Karpas-422 (cell line): ENCODE measurements at regions not wholly inside any gene's neighbourhood (a gene's known extent, or its start where the extent isn't known, plus 50 kb on each side); places are given as distances from the start of the nearest gene placed in this dataset.
"Not testable (repeated sequence)": the region's sequence is repeated elsewhere in the genome, so short reads cannot be mapped to it uniquely, and the experiment has no call there.

Experiments
- DNase-seq: peaks from one replicate; pipeline ENCODE4 v3.0.0-alpha.2; 2015
- H2AFZ ChIP-seq: fragments of 200-600 bp; sonication (generic); 2 replicates; pipeline ENCODE4 v1.6.1; 2014; ENCODE audit warnings: antibody characterized with exemption, low read length, mixed read lengths
- H3K27ac ChIP-seq: fragments of 200-600 bp; sonication (generic); 2 replicates; pipeline ENCODE4 v1.5.1; 2014; ENCODE audit warnings: mild to moderate bottlenecking, low read length, moderate library complexity
- H3K27me3 ChIP-seq: fragments of 200-600 bp; sonication (generic); 2 replicates; pipeline ENCODE4 v1.6.1; 2014; ENCODE audit warnings: low read length, mixed read lengths
- H3K36me3 ChIP-seq: fragments of 200-600 bp; sonication (generic); 2 replicates; pipeline ENCODE4 v1.6.1; 2014; ENCODE audit warnings: low read length, mixed read lengths; ENCODE audit not compliant: insufficient read depth
- H3K4me1 ChIP-seq: fragments of 200-600 bp; sonication (generic); 2 replicates; pipeline ENCODE4 v1.6.1; 2014; ENCODE audit warnings: mild to moderate bottlenecking, low read length, mixed read lengths
- H3K4me2 ChIP-seq: fragments of 200-600 bp; sonication (generic); 2 replicates; pipeline ENCODE4 v1.6.1; 2014; ENCODE audit warnings: low read length, low read depth, mild to moderate bottlenecking; ENCODE audit not compliant: poor library complexity, severe bottlenecking
- H3K4me3 ChIP-seq: fragments of 200-600 bp; sonication (generic); 2 replicates; pipeline ENCODE4 v1.5.1; 2014; ENCODE audit warnings: mild to moderate bottlenecking, antibody characterized with exemption, low read length, mixed read lengths
- H3K79me2 ChIP-seq: fragments of 200-600 bp; sonication (generic); 2 replicates; pipeline ENCODE4 v1.6.1; 2014; ENCODE audit warnings: mild to moderate bottlenecking, low read length, mixed read lengths
- H3K9ac ChIP-seq: fragments of 200-600 bp; sonication (generic); 2 replicates; pipeline ENCODE4 v1.6.0; 2014; ENCODE audit warnings: low read length
- H3K9me2 ChIP-seq: fragments of 200-600 bp; sonication (generic), shearing (Covaris generic); replicated peaks from 2 replicates; pipeline ENCODE4 v1.6.0; 2014; ENCODE audit warnings: mild to moderate bottlenecking, low read length, moderate library complexity; ENCODE audit not compliant: insufficient read depth
- H3K9me3 ChIP-seq: fragments of 300-700, 200-600 bp; sonication (generic); 2 replicates; pipeline ENCODE4 v1.6.1; 2014; ENCODE audit warnings: low read length, mixed read lengths
- H4K20me1 ChIP-seq: fragments of 200-600 bp; sonication (generic); 2 replicates; pipeline ENCODE4 v1.6.1; 2014; ENCODE audit warnings: mild to moderate bottlenecking, antibody characterized with exemption, low read length, low read depth; ENCODE audit not compliant: insufficient read depth

DNA sequence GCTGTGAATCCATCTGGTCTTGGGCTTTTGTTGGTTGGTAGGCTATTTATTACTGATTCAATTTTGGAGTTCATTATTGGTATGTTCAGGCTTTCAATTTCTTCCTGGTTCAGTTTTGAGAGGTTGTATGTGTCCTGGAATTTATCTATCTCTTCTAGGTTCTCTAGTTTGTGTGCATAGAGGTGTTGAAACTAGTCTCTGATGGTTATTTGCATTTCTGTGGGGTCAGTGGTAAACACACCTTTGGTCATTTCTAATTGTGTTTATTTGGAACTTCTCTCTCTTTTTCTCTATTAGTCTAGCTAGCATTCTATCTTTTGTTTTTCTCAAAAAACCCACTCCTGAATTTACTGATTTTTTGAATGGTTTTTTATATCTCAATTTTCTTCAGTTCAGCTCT lies 70.1 kb upstream of the IRAK1BP1 start:
- Histone ChIP-seq H3K4me3 (no peak overlapping the region), H3K36me3 (no peaks in the 10 kb centered on the region), H3K9ac (no peak overlapping the region), H3K27me3 (no peaks in the 10 kb centered on the region), H3K79me2 (no peaks in the 10 kb centered on the region), H3K4me1 (no peaks in the 10 kb centered on the region), H3K9me2 (no peaks in the 10 kb centered on the region), H3K9me3 (no peaks in the 10 kb centered on the region), H3K4me2 (no peak overlapping the region), H4K20me1 (no peaks in the 10 kb centered on the region), H3K27ac (no peak overlapping the region), H2AFZ (no peak overlapping the region)
- no peak for DNase-seq

GRCh38 chr6:78799682-78800081 lies 67.7 kb upstream of the IRAK1BP1 start:
- H3K4me1 ChIP-seq: no peaks in the 10 kb centered on the region
- H3K4me3 ChIP-seq: no peak overlapping the region
- H2AFZ ChIP-seq: no peak overlapping the region
- no peaks in the 10 kb centered on the region for H3K79me2 ChIP-seq
- no peak for DNase-seq
- no peaks in the 10 kb centered on the region for H3K9me3 ChIP-seq
- no peak overlapping the region for H3K27ac ChIP-seq
- H3K36me3 ChIP-seq: no peaks in the 10 kb centered on the region
- no peak overlapping the region for H3K9ac ChIP-seq
- no peaks in the 10 kb centered on the region for H4K20me1 ChIP-seq
- no peaks in the 10 kb centered on the region for H3K27me3 ChIP-seq
- no peaks in the 10 kb centered on the region for H3K9me2 ChIP-seq
- no peak overlapping the region for H3K4me2 ChIP-seq

GRCh38 chr6:78806792-78807191 lies 60.6 kb upstream of the IRAK1BP1 start:
- H4K20me1 ChIP-seq, H3K9ac ChIP-seq, DNase-seq, H2AFZ ChIP-seq, H3K27ac ChIP-seq, H3K9me2 ChIP-seq, H3K9me3 ChIP-seq, H3K4me3 ChIP-seq, H3K36me3 ChIP-seq, H3K4me1 ChIP-seq, H3K27me3 ChIP-seq, H3K4me2 ChIP-seq, H3K79me2 ChIP-seq: not testable (repeated sequence)

DNA sequence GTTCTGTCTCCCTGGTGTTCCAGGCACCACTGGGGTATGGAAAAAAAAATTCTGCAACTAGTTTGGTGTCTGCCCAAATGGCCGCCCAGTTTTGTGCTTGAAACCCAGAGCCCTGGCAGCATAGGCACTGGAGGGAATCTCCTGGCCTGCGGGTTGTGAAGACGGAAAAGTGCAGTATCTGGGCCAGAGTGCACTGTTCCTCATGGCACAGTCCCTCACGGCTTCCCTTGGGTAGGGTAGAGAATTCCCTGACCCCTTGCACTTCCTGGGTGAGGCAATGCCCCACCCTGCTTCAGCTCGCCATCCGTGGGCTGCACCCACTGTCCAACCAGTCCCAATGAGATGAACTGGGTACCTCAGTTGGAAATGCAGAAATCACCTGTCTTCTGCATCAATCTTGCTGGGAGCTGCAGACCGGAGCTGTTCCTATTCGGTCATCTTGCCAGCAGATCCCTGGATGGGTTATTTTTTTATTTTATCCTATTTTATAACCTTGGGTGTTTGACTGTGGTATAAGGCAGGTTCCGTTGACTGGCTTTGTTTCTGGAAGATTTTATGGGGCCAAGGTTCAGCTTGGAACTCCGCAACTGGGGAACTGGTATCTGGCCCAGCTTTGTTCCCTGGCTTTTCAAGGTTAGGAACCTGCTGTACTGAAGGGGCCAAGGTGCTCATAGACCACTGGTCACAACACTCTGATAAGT lies 59.5 kb upstream of the IRAK1BP1 start:
- H4K20me1 ChIP-seq, DNase-seq, H3K27ac ChIP-seq, H3K4me1 ChIP-seq, H3K4me2 ChIP-seq, H3K4me3 ChIP-seq, H3K9me2 ChIP-seq, H3K9ac ChIP-seq, H3K9me3 ChIP-seq, H3K36me3 ChIP-seq, H2AFZ ChIP-seq, H3K79me2 ChIP-seq, H3K27me3 ChIP-seq: not testable (repeated sequence)

- no peak overlapping the region for H3K9ac ChIP-seq
- peaks cover 6% of the 10 kb centered on the region for H3K4me1 ChIP-seq
- H3K27ac ChIP-seq: no peak overlapping the region
- H3K27me3 ChIP-seq: no peaks in the 10 kb centered on the region
- no peaks in the 10 kb centered on the region for H3K9me3 ChIP-seq
- H3K36me3 ChIP-seq: no peaks in the 10 kb centered on the region
- H4K20me1 ChIP-seq: no peaks in the 10 kb centered on the region
- no peak overlapping the region for H3K4me2 ChIP-seq
- H3K9me2 ChIP-seq: no peaks in the 10 kb centered on the region
- no peak overlapping the region for H2AFZ ChIP-seq
- H3K79me2 ChIP-seq: no peaks in the 10 kb centered on the region
- DNase-seq: no peak
- H3K4me3 ChIP-seq: no peak overlapping the region
These were observed 58.9 kb upstream of the IRAK1BP1 start for GRCh38 chr6:78808356-78808891.

DNA sequence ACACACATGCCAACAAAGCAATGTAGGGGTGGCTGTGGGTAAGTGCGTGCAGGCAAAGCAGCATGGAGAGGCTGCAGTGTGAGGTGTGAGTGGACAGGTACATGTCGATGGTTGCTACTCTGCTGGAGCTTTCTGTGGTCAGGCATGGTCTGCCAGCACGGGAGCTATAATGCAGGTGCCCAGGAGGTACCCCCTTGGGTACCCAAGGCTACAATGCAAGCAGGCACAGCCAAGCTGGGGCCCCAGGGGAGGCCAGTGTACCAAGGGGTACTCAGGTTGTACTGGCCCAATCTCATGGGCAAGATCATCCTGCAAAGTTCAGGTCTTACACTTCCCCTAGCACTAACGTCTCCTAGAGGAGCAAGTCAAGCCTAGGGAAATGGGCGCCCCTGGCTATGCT lies 58.4 kb upstream of the IRAK1BP1 start:
- Histone ChIP-seq H3K27ac (no peak overlapping the region), H3K27me3 (no peaks in the 10 kb centered on the region), H2AFZ (no peak overlapping the region), H3K36me3 (no peaks in the 10 kb centered on the region), H3K4me1 (peaks cover 6% of the 10 kb centered on the region), H3K4me3 (no peak overlapping the region), H3K9me3 (no peaks in the 10 kb centered on the region), H3K9me2 (no peaks in the 10 kb centered on the region), H3K79me2 (no peaks in the 10 kb centered on the region), H3K9ac (no peak overlapping the region), H3K4me2 (no peak overlapping the region), H4K20me1 (no peaks in the 10 kb centered on the region)
- DNase-seq: no peak

DNA sequence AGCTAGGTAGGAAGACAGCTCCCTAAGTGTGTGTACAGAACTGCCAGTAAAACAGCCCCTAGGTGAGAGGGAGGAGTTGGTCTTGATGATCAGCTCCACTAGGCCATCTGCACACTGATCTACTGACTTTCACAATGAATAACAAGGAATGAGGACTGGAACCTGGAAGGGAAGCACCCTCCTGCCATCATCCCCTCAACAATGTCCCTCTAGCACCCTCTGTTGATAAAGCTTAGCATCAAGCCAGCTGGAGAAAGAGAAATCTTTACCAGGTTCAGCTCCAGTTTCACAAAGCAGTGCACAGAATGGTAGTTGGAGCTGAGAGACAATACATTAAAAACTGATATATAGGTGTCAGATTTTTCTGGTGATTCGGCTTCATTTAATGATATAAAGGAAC lies 57.2 kb upstream of the IRAK1BP1 start:
- DNase-seq: peak; percentile 62
- H4K20me1 ChIP-seq: no peaks in the 10 kb centered on the region
- H3K4me3 ChIP-seq: no peak overlapping the region
- H3K27ac ChIP-seq: no peak overlapping the region
- H3K9ac ChIP-seq: no peak overlapping the region
- no peaks in the 10 kb centered on the region for H3K9me2 ChIP-seq
- no peaks in the 10 kb centered on the region for H3K9me3 ChIP-seq
- H3K36me3 ChIP-seq: no peaks in the 10 kb centered on the region
- H3K4me2 ChIP-seq: no peak overlapping the region
- no peak overlapping the region for H2AFZ ChIP-seq
- no peaks in the 10 kb centered on the region for H3K79me2 ChIP-seq
- H3K27me3 ChIP-seq: no peaks in the 10 kb centered on the region
- H3K4me1 ChIP-seq: peaks cover 6% of the 10 kb centered on the region

DNA sequence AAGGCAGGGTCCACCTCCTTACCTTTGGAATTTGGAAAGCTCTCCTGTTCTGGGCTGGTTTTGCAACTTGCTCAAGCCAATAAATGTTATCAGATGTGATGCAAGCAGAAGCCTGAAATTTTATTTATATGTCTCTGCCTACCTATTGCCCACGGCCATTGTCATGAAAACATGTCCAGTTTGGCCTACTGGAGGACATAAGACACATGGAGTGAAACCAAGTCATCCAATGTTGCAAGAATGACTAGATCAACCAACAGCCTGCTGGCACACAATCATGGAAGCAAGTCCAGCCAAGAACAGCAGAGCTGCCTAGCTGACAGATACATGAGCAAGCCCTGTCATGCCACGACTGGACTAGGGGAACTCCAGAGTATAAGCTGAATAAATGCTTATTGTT lies 56.7 kb upstream of the IRAK1BP1 start:
- DNase-seq: no peak
- Histone ChIP-seq H3K4me2 (no peak overlapping the region), H3K36me3 (no peaks in the 10 kb centered on the region), H3K4me1 (peaks cover 6% of the 10 kb centered on the region), H3K9me2 (no peaks in the 10 kb centered on the region), H3K9me3 (no peaks in the 10 kb centered on the region), H3K27ac (no peak overlapping the region), H3K27me3 (no peaks in the 10 kb centered on the region), H2AFZ (no peak overlapping the region), H4K20me1 (no peaks in the 10 kb centered on the region), H3K79me2 (no peaks in the 10 kb centered on the region), H3K4me3 (no peak overlapping the region), H3K9ac (no peak overlapping the region)
